ENCODE measurements at regions not wholly inside any gene's neighbourhood (a gene's known extent, or its start where the extent isn't known, plus 50 kb on each side); places are given as distances from the start of the nearest gene placed in this dataset.

GRCh38 chr18:29651122-29651680, 1391.3 kb downstream of the DSC3 start:
- no peaks in the 10 kb centered on the region; the same call in none of the 2 replicates for H3K27me3 Mint-ChIP-seq (ENCODE audit: insufficient read depth)
- peaks cover 44% of the 10 kb centered on the region for H3K4me1 Mint-ChIP-seq (ENCODE audit: low read depth)
- H3K36me3 Mint-ChIP-seq (ENCODE audit: low read depth), result no peaks in the 10 kb centered on the region
- H3K27ac Mint-ChIP-seq, result no peak overlapping the region
- no peaks in the 10 kb centered on the region for H3K9me3 Mint-ChIP-seq
- no peak overlapping the region for H3K4me3 Mint-ChIP-seq
- TF ChIP-seq CTCF (IDR thresholded peaks at IDR 0.05), result no peak
- peak; percentile 57 for DNase-seq

GRCh38 chr18:29648891-29649290, 1393.7 kb downstream of the DSC3 start:
- Mint-ChIP-seq H3K27ac (no peak overlapping the region), H3K27me3 (ENCODE audit: insufficient read depth) (no peaks in the 10 kb centered on the region; the same call in none of the 2 replicates), H3K4me1 (ENCODE audit: low read depth) (peaks cover 58% of the 10 kb centered on the region), H3K36me3 (ENCODE audit: low read depth) (no peaks in the 10 kb centered on the region), H3K4me3 (no peak overlapping the region), H3K9me3 (no peaks in the 10 kb centered on the region)
- DNase-seq, result no peak
- no peak for TF ChIP-seq CTCF (IDR thresholded peaks at IDR 0.05)

- no peak for TF ChIP-seq CTCF (IDR thresholded peaks at IDR 0.05)
- H3K9me3 Mint-ChIP-seq, result no peaks in the 10 kb centered on the region
- peaks cover 51% of the 10 kb centered on the region for H3K4me1 Mint-ChIP-seq (ENCODE audit: low read depth)
- H3K27ac Mint-ChIP-seq, result no peak overlapping the region
- no peak for DNase-seq
- no peaks in the 10 kb centered on the region for H3K36me3 Mint-ChIP-seq (ENCODE audit: low read depth)
- no peaks in the 10 kb centered on the region; the same call in 1 of the 2 replicates for H3K27me3 Mint-ChIP-seq (ENCODE audit: insufficient read depth)
- no peak overlapping the region for H3K4me3 Mint-ChIP-seq
These were observed 1394.8 kb downstream of the DSC3 start for GRCh38 chr18:29647700-29648099.

GRCh38 chr18:29644276-29644675, 1398.3 kb downstream of the DSC3 start:
- no peaks in the 10 kb centered on the region for H3K27me3 Mint-ChIP-seq (ENCODE audit: insufficient read depth)
- H3K36me3 Mint-ChIP-seq (ENCODE audit: low read depth), result no peaks in the 10 kb centered on the region
- H3K4me1 Mint-ChIP-seq (ENCODE audit: low read depth), result peaks cover 18% of the 10 kb centered on the region
- no peak overlapping the region for H3K4me3 Mint-ChIP-seq
- no peaks in the 10 kb centered on the region for H3K9me3 Mint-ChIP-seq
- peak; percentile 75 for DNase-seq
- no peak overlapping the region for H3K27ac Mint-ChIP-seq
- TF ChIP-seq CTCF (IDR thresholded peaks at IDR 0.05), result no peak

- no peak for DNase-seq
- Mint-ChIP-seq H3K4me1 (ENCODE audit: low read depth) (peaks cover 3% of the 10 kb centered on the region), H3K27ac (no peak overlapping the region), H3K27me3 (ENCODE audit: insufficient read depth) (0 out of 2 replicates have a peak, but pooled peaks cover 2% of the 10 kb centered on the region), H3K36me3 (ENCODE audit: low read depth) (no peaks in the 10 kb centered on the region), H3K4me3 (no peak overlapping the region), H3K9me3 (no peaks in the 10 kb centered on the region)
- no peak for TF ChIP-seq CTCF (IDR thresholded peaks at IDR 0.05)
These were observed 1413.0 kb downstream of the DSC3 start for GRCh38 chr18:29629493-29630036.

Measured in HFFc6 (cell line).